Neural crest cell (in vitro differentiated cells): ENCODE measurements at regions not wholly inside any gene's neighbourhood (a gene's known extent, or its start where the extent isn't known, plus 50 kb on each side); places are given as distances from the start of the nearest gene placed in this dataset.

Experiments used
- DNase-seq: peaks from one replicate; pipeline ENCODE4 v3.0.0; 2021; ENCODE audit warnings: low read depth, mixed read lengths, low spot score
- H3K27ac Mint-ChIP-seq: one replicate; pipeline ENCODE4 v1.8.0; 2021; ENCODE audit warnings: mild to moderate bottlenecking, mixed read lengths; ENCODE audit not compliant: unreplicated experiment
- H3K27me3 Mint-ChIP-seq: 2 replicates; pipeline ENCODE4 v1.8.0; 2021; ENCODE audit warnings: low read depth, mild to moderate bottlenecking, mixed read lengths
- H3K36me3 Mint-ChIP-seq: 2 replicates; pipeline ENCODE4 v1.8.0; 2021; ENCODE audit warnings: low read depth, mild to moderate bottlenecking, mixed read lengths
- H3K4me1 Mint-ChIP-seq: 2 replicates; pipeline ENCODE4 v1.8.0; 2021; ENCODE audit warnings: mixed read lengths
- H3K4me3 Mint-ChIP-seq: one replicate; pipeline ENCODE4 v1.8.0; 2021; ENCODE audit warnings: mild to moderate bottlenecking, mixed read lengths
- H3K9me3 Mint-ChIP-seq: 2 replicates; pipeline ENCODE4 v1.8.0; 2021; ENCODE audit warnings: mixed read lengths
- CTCF ChIP-seq: fragments of 200-600 bp; sonication (generic); conservative IDR thresholded peaks from 2 replicates; pipeline ENCODE4 v1.5.0; 2021; ENCODE audit warnings: antibody characterized with exemption, mild to moderate bottlenecking

- Mint-ChIP-seq H3K27me3 (no peaks in the 10 kb centered on the region), H3K27ac (no peak overlapping the region), H3K9me3 (peaks cover 5% of the 10 kb centered on the region), H3K36me3 (peaks cover 4% of the 10 kb centered on the region), H3K4me1 (peaks cover 15% of the 10 kb centered on the region), H3K4me3 (no peak overlapping the region)
- no peak for DNase-seq
- no peak for TF ChIP-seq CTCF
Observed at GRCh38 chr10:3987143-3987974, 202.3 kb upstream of the KLF6 start.

GRCh38 chr10:3986493-3987142, 201.6 kb upstream of the KLF6 start:
- Mint-ChIP-seq H3K36me3 (peaks cover 4% of the 10 kb centered on the region), H3K4me1 (peaks cover 9% of the 10 kb centered on the region), H3K27me3 (no peaks in the 10 kb centered on the region), H3K27ac (no peak overlapping the region), H3K9me3 (peaks cover 5% of the 10 kb centered on the region), H3K4me3 (no peak overlapping the region)
- no peak for TF ChIP-seq CTCF
- DNase-seq, result no peak

GRCh38 chr10:3982746-3983442, 197.9 kb upstream of the KLF6 start:
- no peak for DNase-seq
- no peak for TF ChIP-seq CTCF
- peaks cover 19% of the 10 kb centered on the region for H3K4me1 Mint-ChIP-seq

GRCh38 chr10:3981300-3981699, 196.3 kb upstream of the KLF6 start:
- H3K27ac Mint-ChIP-seq, result peak overlapping the region; percentile 90
- H3K4me3 Mint-ChIP-seq, result peak overlapping the region; percentile 11
- no peak for DNase-seq
- no peaks in the 10 kb centered on the region for H3K27me3 Mint-ChIP-seq
- H3K4me1 Mint-ChIP-seq, result peaks cover 15% of the 10 kb centered on the region
- peaks cover 7% of the 10 kb centered on the region for H3K36me3 Mint-ChIP-seq
- no peak for TF ChIP-seq CTCF
- peaks cover 8% of the 10 kb centered on the region for H3K9me3 Mint-ChIP-seq

More at GRCh38 chr10:3982746-3983442, 197.9 kb upstream of the KLF6 start:
- no peaks in the 10 kb centered on the region for H3K27me3 Mint-ChIP-seq
- H3K36me3 Mint-ChIP-seq, result peaks cover 7% of the 10 kb centered on the region
- peaks cover 8% of the 10 kb centered on the region for H3K9me3 Mint-ChIP-seq
- H3K27ac Mint-ChIP-seq, result no peak overlapping the region
- H3K4me3 Mint-ChIP-seq, result no peak overlapping the region

GRCh38 chr10:3980660-3981059, 195.7 kb upstream of the KLF6 start:
- Mint-ChIP-seq H3K4me3 (no peak overlapping the region), H3K27ac (no peak overlapping the region), H3K27me3 (no peaks in the 10 kb centered on the region), H3K4me1 (peaks cover 15% of the 10 kb centered on the region), H3K9me3 (peaks cover 8% of the 10 kb centered on the region), H3K36me3 (peaks cover 7% of the 10 kb centered on the region)
- no peak for TF ChIP-seq CTCF
- DNase-seq, result no peak
